H9 (cell line): ENCODE measurements at regions not wholly inside any gene's neighbourhood (a gene's known extent, or its start where the extent isn't known, plus 50 kb on each side); places are given as distances from the start of the nearest gene placed in this dataset.

Source experiments
- DNase-seq: peaks from one replicate; pipeline ENCODE4 v3.0.0-alpha.2; 2017
- H2AFZ ChIP-seq: one replicate; pipeline ENCODE4 v1.6.1; 2013; ENCODE audit warnings: mild to moderate bottlenecking, low read length, control low read depth, moderate library complexity
- H2AK5ac ChIP-seq: 2 replicates; pipeline ENCODE4 v1.6.1; 2013; ENCODE audit warnings: low read length, control low read depth, mixed read lengths; ENCODE audit not compliant: insufficient read length
- H2BK120ac ChIP-seq: one replicate; pipeline ENCODE4 v1.6.1; 2013; ENCODE audit warnings: low read depth, mild to moderate bottlenecking, low read length, control low read depth, inconsistent platforms; ENCODE audit not compliant: poor library complexity, severe bottlenecking
- H2BK12ac ChIP-seq: 2 replicates; pipeline ENCODE4 v1.6.1; 2013; ENCODE audit warnings: low read length, control low read depth, mixed read lengths, low read depth; ENCODE audit not compliant: insufficient read length
- H2BK15ac ChIP-seq: 2 replicates; pipeline ENCODE4 v1.6.1; 2013; ENCODE audit warnings: low read depth, low read length, control low read depth
- H2BK20ac ChIP-seq: one replicate; pipeline ENCODE4 v1.6.1; 2013; ENCODE audit warnings: low read depth, mild to moderate bottlenecking, low read length, control low read depth, inconsistent platforms; ENCODE audit not compliant: poor library complexity, severe bottlenecking
- H2BK5ac ChIP-seq: 2 replicates; pipeline ENCODE4 v1.6.1; 2013; ENCODE audit warnings: low read length, control low read depth, mixed read lengths; ENCODE audit not compliant: insufficient read length
- H3K14ac ChIP-seq: 2 replicates; pipeline ENCODE4 v1.6.1; 2013; ENCODE audit warnings: low read length, control low read depth; ENCODE audit not compliant: insufficient read depth
- H3K18ac ChIP-seq: 2 replicates; pipeline ENCODE4 v1.6.1; 2013; ENCODE audit warnings: low read depth, mild to moderate bottlenecking, mixed read lengths, low read length, control low read depth; ENCODE audit not compliant: insufficient read length
- H3K23ac ChIP-seq: 2 replicates; pipeline ENCODE4 v1.6.1; 2013; ENCODE audit warnings: low read length, control low read depth, mixed read lengths, low read depth; ENCODE audit not compliant: insufficient read length
- H3K23me2 ChIP-seq: 2 replicates; pipeline ENCODE4 v1.6.1; 2013; ENCODE audit warnings: low read depth, mild to moderate bottlenecking, mixed read lengths, low read length, control low read depth; ENCODE audit not compliant: insufficient read length, poor library complexity, severe bottlenecking
- H3K27ac ChIP-seq: 2 replicates; pipeline ENCODE4 v1.5.1; 2013; ENCODE audit warnings: low read length, control low read depth, mixed read lengths, low read depth; ENCODE audit not compliant: insufficient read length
- H3K27me3 ChIP-seq: 2 replicates; pipeline ENCODE4 v1.6.1; 2013; ENCODE audit warnings: low read length, control low read depth, inconsistent platforms; ENCODE audit not compliant: insufficient read depth
- H3K4ac ChIP-seq: 2 replicates; pipeline ENCODE4 v1.6.1; 2013; ENCODE audit warnings: low read depth, mild to moderate bottlenecking, control low read depth, inconsistent platforms, low read length, moderate library complexity
- H3K4me1 ChIP-seq: 2 replicates; pipeline ENCODE4 v1.6.1; 2013; ENCODE audit warnings: low read length, control low read depth, inconsistent platforms; ENCODE audit not compliant: insufficient read depth
- H3K4me2 ChIP-seq: 2 replicates; pipeline ENCODE4 v1.6.1; 2013; ENCODE audit warnings: low read length, control low read depth, mixed read lengths; ENCODE audit not compliant: insufficient read length, insufficient read depth
- H3K56ac ChIP-seq: 2 replicates; pipeline ENCODE4 v1.6.1; 2013; ENCODE audit warnings: low read depth, mild to moderate bottlenecking, mixed read lengths, low read length, control low read depth; ENCODE audit not compliant: insufficient read length
- H3K79me1 ChIP-seq: 2 replicates; pipeline ENCODE4 v1.6.1; 2013; ENCODE audit warnings: low read depth, mild to moderate bottlenecking, moderate library complexity, low read length, control low read depth, inconsistent platforms; ENCODE audit not compliant: insufficient read depth, poor library complexity, severe bottlenecking
- H3K79me2 ChIP-seq: 2 replicates; pipeline ENCODE4 v1.6.1; 2013; ENCODE audit warnings: low read length, control low read depth, inconsistent platforms; ENCODE audit not compliant: insufficient read depth
- H3K9ac ChIP-seq: 2 replicates; pipeline ENCODE4 v1.6.1; 2013; ENCODE audit warnings: low read length, control low read depth, mixed read lengths; ENCODE audit not compliant: insufficient read length; ENCODE audit errors: extremely low read depth
- H3K9me3 ChIP-seq: one replicate; pipeline ENCODE4 v1.6.1; 2013; ENCODE audit warnings: low read depth, low read length, inconsistent platforms; ENCODE audit not compliant: control insufficient read depth
- H3T11ph ChIP-seq: one replicate; pipeline ENCODE4 v1.6.1; 2013; ENCODE audit warnings: mild to moderate bottlenecking, low read length, control low read depth, inconsistent platforms
- H4K20me1 ChIP-seq: one replicate; pipeline ENCODE4 v1.6.1; 2013; ENCODE audit not compliant: control insufficient read depth, insufficient read length, insufficient read depth
- H4K5ac ChIP-seq: 2 replicates; pipeline ENCODE4 v1.6.1; 2013; ENCODE audit warnings: low read depth, mild to moderate bottlenecking, mixed read lengths, low read length, control low read depth; ENCODE audit not compliant: insufficient read length
- H4K8ac ChIP-seq: replicated peaks from 2 replicates; pipeline ENCODE4 v1.6.1; 2013; ENCODE audit warnings: low read length, control low read depth, mixed read lengths, low read depth; ENCODE audit not compliant: insufficient read length
- H4K91ac ChIP-seq: 2 replicates; pipeline ENCODE4 v1.6.1; 2013; ENCODE audit warnings: low read depth, mild to moderate bottlenecking, moderate library complexity, mixed read lengths, low read length, control low read depth; ENCODE audit not compliant: insufficient read length
- H3K27ac Mint-ChIP-seq, 3 experiments: 2 replicates in 2 of 3; 3 replicates in 1 of 3; pipeline ENCODE4 v1.8.0; 2020 to 2021; ENCODE audit warnings: mixed read lengths in 3 of 3, mild to moderate bottlenecking in 1 of 3, moderate library complexity in 1 of 3
- H3K27me3 Mint-ChIP-seq: 2 replicates; pipeline ENCODE4 v1.8.0; 2021; ENCODE audit warnings: low read depth, mild to moderate bottlenecking, moderate library complexity, mixed read lengths
- H3K36me3 Mint-ChIP-seq, 3 experiments: 2 replicates in 2 of 3; 3 replicates in 1 of 3; pipeline ENCODE4 v1.8.0; 2020 to 2021; ENCODE audit warnings: low read depth in 3 of 3, mixed read lengths in 3 of 3; ENCODE audit not compliant: insufficient read depth in 1 of 3
- H3K4me1 Mint-ChIP-seq, 2 experiments: 2 replicates each; pipeline ENCODE4 v1.8.0; 2020; ENCODE audit warnings: mixed read lengths in 2 of 2
- H3K4me3 Mint-ChIP-seq, 2 experiments: 2 replicates in 1 of 2; 3 replicates in 1 of 2; pipeline ENCODE4 v1.8.0; 2020 to 2021; ENCODE audit warnings: mild to moderate bottlenecking in 2 of 2, mixed read lengths in 2 of 2, moderate library complexity in 1 of 2
- H3K9me3 Mint-ChIP-seq, 2 experiments: 2 replicates in 1 of 2; 3 replicates in 1 of 2; pipeline ENCODE4 v1.8.0; 2020; ENCODE audit warnings: mild to moderate bottlenecking in 2 of 2, mixed read lengths in 2 of 2, moderate library complexity in 1 of 2
- CTCF ChIP-seq: fragments of 200-600 bp; sonication (generic); conservative IDR thresholded peaks from 3 replicates; pipeline ENCODE4 v1.8.0; 2021; ENCODE audit warnings: antibody characterized with exemption, mild to moderate bottlenecking
- WGBS: extraction: QIAGEN DNeasy Blood & Tissue Kit; methylation state at CpG from one replicate; pipeline ENCODE4 v1.1.7; 2013; ENCODE audit warnings: missing lambda C conversion rate, low lambda C conversion rate, mixed read lengths; ENCODE audit not compliant: insufficient read length; ENCODE audit errors: extremely low coverage; 5-methylcytosine and 5-hydroxymethylcytosine counted together

GRCh38 chr6:68238097-68238601, 396.9 kb upstream of the ADGRB3 start:
- Histone ChIP-seq H2BK12ac (no peak overlapping the region), H3K9me3 (no peaks in the 10 kb centered on the region), H3K23ac (no peak overlapping the region), H3K14ac (no peak overlapping the region), H3K27ac (no peak overlapping the region), H2BK5ac (no peak overlapping the region), H2BK15ac (no peak overlapping the region), H3K27me3 (no peaks in the 10 kb centered on the region), H2AK5ac (no peak overlapping the region), H2BK120ac (no peak overlapping the region), H3K4me2 (no peak overlapping the region), H3K79me1 (no peaks in the 10 kb centered on the region), H2AFZ (no peak overlapping the region), H3T11ph (no peak overlapping the region), H3K4me1 (peaks cover 2% of the 10 kb centered on the region), H4K8ac (no peak overlapping the region), H3K18ac (no peak overlapping the region), H3K4ac (no peak overlapping the region), H4K20me1 (no peaks in the 10 kb centered on the region), H2BK20ac (no peak overlapping the region), H3K23me2 (no peaks in the 10 kb centered on the region), H4K5ac (no peak overlapping the region), H3K79me2 (no peaks in the 10 kb centered on the region), H3K56ac (no peak overlapping the region), H4K91ac (no peak overlapping the region), H3K9ac (no peak overlapping the region)
- no peak for TF ChIP-seq CTCF
- no CpG with 5 or more reads among the region's 1 CpG for WGBS
- no peaks in the 10 kb centered on the region for H3K36me3 Mint-ChIP-seq
- no peaks in the 10 kb centered on the region for H3K9me3 Mint-ChIP-seq
- peaks cover 2 to 11% of the 10 kb centered on the region in 2 experiments for H3K4me1 Mint-ChIP-seq
- no peak overlapping the region for H3K4me3 Mint-ChIP-seq
- no peak for DNase-seq
- H3K27me3 Mint-ChIP-seq, result no peaks in the 10 kb centered on the region
- H3K27ac Mint-ChIP-seq, result no peak overlapping the region
